Midbrain (tissue), 1 donor: ENCODE measurements at regions not wholly inside any gene's neighbourhood (a gene's known extent, or its start where the extent isn't known, plus 50 kb on each side); places are given as distances from the start of the nearest gene placed in this dataset.
"Not testable (repeated sequence)": the region's sequence is repeated elsewhere in the genome, so short reads cannot be mapped to it uniquely, and the experiment has no call there.

ENCODE experiments used
- DNase-seq: peaks from one replicate; lab custom pipeline; 2025; lab: John Stamatoyannopoulos, UW

DNA sequence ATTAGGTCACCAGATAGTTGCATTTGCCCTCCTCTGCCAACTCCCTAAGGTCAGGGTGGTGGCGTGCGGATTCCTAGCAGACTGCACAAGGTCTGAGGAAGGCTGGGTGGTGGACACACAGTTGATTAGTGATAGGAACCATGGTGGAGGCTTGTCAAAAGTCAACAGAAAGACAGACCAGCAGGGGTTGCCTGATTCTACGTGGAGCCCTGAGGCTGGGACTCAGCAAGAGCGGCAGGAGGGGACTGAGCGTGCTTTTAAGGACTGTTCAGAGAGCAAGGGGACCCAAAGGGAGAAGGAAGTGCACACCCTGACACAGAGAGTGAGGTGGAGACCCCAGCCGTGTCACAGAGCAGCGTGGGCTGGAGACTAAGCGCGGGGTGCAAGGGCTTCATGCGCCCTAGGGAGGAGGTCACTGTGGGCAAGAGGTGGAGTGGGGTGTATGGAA lies 513.2 kb downstream of the RNF144A start:
- DNase-seq, result no peak

DNA sequence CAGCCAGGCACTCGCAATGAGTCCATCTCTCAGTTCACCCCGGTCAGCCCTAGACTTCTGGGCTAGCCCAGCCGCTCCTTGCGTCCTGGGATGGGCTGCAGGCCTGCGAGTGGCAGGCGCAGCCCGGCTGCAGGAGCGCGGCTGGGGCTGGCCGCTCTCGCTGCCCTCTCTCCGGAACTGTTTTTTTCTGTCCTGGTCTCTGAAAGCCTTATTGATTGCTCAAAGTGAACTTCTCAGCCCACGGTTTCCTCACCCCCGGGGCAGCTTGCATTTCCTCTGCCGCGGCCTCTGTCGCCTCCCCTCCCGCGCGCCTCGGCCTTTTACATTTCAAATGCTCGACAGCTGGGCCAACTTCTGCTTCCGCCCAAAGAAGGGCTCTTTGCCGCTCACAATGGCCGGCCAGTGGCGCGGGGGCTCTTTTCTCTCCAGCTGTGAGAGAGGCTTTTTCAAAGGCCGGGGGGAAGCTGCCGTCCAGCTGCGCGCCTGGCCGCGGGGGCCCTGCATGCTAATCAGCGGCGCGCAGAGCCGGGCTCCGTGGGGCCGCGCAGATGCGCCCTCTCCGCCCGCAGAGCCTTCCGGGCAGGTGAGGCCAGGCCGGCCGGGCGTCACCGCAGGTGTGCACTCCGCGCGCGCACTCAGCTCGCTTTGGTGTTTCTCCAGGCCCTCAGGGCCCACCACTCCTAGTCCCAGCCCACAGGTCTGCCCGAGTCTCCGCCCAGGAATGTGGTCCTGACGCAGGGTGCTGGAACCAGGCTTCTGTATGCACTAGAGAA lies 513.8 kb downstream of the RNF144A start:
- peak; percentile 8 for DNase-seq

DNA sequence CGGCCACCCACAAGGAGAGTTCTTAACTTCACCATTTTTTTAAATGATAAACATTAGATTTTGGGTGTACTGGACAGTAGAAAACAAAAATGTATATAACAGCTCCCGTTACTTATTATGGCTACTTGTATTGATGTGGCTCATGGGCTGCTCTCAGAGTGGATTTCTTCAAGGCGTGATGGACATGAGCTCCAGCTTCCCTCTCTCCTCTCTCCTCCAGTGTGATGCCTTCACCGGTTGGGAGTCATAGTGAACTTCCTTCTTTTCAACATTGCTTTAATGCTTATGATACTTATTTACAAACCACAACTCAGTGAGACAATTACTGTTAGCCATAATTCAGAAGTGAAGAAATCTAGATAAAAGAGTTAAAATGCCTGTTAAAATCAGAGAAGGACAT lies 515.2 kb downstream of the RNF144A start:
- DNase-seq, result no peak

DNA sequence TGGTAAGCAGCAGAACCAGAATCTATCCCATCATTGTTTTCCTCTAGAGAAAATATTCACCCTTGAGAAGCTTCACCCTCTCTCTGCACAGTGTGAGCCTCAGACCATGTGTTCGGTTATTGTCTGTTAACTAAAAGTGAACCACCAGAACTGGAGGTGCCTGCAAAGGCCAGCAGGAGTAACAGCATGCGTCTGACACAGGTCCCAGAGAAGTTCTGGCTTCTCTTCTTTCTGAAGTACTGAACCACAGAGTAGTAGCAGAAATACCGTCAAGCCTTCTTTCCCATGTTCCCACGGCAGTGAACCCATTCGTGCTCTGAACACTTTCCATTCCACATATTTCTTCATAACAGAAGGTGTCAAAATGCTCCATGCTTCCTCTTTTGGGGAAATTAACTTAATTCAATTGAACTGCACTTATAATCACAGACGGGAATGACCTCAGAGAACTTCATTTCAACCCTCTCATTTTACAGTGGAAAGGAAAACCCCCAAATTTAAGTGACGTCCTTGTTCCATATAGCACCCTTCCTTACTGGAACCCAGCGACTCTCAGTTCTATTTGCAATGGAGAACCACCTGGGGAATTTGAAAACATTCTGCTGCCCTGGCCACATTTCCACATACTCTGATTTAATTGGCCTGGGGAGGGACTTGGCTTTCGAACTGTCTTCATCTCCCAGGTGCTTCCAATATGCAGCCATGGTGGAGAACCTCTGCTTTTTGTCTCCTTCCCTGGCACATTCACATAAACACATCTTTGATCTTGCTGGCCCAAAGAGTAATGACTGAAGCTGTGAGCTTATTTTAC lies 519.1 kb downstream of the RNF144A start:
- no peak for DNase-seq

DNA sequence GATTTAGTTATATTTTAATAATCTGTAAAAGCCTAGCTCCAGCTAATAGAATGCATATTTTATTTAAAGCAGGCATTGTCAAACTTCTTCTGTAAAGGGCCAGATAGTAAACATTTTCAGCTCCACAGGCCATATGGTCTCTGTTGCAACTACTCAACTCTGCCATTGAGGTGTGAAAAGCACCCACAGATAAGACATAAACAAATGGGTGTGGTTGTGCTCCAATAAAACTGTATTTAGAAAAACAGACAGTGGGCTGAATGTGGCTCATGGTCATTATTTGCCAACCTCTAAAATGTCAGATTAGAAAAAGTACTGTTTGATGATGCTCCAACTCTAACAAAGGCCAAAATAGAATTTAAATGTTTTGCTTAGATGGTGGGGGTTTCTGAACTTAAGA lies 519.9 kb downstream of the RNF144A start:
- no peak for DNase-seq

DNA sequence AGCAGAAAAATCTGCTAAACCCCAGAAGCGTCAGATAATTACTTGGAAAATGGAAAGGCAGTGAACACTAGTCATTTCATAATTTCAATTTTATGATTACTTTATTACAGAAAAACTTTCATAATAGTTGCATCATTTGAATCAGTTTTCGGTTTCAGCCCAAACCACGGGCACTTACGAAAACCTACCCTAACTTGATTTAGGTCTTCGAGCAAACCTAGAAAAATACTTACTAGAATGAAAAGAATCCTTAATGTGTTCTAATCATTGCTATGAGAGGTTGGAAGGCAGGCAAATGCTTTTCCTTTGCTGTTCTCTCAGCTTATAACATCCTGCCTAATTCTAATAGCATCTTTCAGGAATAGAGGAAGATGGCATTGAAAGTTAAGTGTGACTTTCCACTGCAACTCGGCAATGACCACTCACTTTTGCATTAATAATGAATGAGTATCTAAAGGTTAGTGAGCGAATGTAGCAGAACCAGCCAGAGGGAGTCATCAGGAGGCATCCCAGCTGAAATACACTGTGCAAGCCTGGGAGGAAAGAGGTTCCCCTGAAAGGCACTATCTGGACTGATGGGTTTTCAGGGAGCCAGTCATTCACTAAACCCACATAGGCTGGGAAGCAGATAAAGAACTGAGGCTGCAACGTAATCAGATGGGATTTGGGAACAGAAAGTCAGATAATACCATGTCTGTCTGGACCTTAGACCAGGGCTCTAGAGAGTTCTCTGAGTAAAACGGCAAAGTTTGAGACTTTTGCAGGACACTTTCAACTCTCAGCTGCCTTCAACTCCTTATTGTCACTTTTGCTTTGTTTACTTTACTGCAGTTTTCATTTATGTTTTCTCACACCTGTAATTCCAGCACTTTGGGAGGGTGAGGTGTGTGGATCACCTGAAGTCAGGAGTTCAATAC lies 520.8 kb downstream of the RNF144A start:
- DNase-seq, result no peak

- no peak for DNase-seq
Measured at GRCh38 chr2:7438855-7439254, 521.6 kb downstream of the RNF144A start.

DNA sequence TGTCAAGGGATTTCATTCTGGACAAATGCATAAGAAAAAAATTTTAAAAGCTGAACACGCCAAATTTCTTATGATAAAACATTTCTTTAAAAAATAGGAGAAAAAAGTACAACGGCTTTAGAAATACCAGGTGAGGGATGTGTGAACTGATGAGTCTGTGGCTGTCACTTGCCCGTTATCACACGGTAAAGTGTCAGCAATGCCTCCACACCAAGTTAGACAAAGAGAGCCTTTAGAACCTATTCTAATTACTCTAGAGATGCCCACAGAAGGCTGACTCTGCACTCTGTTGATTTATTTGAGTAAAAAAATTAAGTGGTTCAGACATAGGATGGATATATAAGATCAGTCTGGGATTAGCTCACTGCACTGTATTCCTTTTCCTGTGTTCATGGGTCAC lies 523.8 kb downstream of the RNF144A start:
- DNase-seq, result no peak

GRCh38 chr2:7441841-7442240 lies 524.6 kb downstream of the RNF144A start:
- DNase-seq, result not testable (repeated sequence)

GRCh38 chr2:7444626-7445025 lies 527.4 kb downstream of the RNF144A start:
- DNase-seq, result no peak

DNA sequence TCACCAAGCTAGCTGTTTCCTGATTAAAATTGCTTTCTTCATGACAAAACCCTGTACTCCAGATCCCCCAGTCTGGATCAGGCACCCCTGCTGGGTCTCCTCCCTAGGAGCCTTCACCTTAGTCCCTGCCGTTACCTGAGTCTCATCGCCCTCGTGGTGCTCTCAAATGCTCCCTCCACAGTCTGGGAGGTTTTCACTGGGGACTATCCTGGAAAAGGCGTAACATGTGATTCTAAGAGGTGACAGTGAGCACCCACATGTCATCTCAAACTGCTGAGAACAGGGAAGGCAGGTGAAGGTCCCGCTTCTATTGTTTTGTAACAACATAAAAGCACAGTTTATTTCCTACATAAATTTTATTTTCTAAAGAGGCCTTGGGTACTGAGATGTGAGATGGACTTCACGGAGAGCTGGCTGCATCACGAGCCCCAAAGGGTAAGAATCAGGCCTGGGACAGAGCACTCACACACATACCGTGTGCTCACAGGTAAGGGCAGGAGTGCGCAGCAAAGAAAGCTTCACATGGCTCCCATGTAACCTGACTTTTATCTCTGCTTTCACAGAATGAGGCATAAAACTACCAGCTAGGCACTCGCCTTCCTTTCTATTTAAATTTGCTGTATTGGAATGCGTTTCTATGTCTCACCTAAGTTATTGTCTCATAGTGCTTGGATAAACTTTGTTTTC lies 531.5 kb downstream of the RNF144A start:
- DNase-seq, result no peak

- no peak for DNase-seq
Measured at GRCh38 chr2:7449298-7449697, 532.1 kb downstream of the RNF144A start.

GRCh38 chr2:7450188-7450832 lies 533.1 kb downstream of the RNF144A start:
- no peak for DNase-seq

GRCh38 chr2:7450833-7451190 lies 533.6 kb downstream of the RNF144A start:
- DNase-seq, result no peak

DNA sequence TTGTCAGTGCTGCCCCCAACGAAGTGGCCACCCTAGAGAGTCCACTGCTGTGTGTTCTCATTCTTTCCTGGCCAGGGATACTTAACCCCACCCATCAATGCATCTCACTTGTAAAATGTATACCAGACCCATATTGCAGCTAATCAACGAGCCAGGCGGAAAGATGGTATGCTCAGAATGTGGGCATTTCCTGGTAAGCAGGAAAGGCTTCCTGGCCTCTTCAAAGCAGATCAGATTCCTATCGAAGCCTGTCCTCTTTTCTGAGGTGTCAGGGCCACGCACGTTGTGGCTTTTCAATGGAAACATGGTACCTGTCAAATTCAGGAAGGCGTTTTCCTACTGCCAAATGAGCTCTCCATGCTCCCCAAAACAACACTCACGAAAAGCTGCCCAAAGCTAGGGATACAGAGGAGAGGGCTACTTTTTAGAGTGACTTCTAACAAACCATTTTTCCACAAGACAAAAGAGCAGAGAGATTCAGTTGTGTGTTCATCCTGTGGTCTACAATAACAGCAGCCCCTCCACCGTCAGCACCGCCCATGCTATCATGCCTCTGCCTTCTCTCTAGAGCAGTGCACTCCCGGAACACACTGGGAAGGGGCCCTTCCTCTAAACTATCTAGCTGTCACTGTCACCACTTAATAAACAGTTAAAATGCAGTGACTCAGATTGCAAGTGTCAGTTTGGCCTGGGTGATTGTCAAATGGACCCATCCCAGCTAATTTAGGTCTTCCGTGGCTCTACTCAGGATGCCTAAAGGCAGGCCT lies 535.1 kb downstream of the RNF144A start:
- DNase-seq, result no peak

- DNase-seq, result no peak
Measured at GRCh38 chr2:7454592-7454991, 537.4 kb downstream of the RNF144A start.

DNA sequence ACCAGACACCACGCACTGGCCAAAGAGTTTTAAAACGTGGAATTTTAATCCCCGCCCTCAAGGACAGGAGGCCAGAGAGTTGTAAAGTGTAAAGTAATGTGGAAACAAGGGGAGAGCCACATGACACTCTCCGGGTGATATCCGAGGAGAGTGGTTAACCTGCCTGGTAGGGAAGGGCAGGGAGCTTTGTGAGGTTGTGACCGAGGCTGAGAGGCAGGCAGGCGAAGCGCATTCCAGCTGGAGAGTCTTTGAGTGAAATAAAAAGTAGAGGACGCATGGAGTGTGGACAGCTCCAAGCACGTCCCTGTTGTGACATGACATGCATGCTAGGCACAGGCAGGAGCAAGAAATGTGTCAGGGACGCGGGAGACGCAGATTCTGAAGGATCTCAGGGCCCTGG lies 539.5 kb downstream of the RNF144A start:
- DNase-seq, result no peak

GRCh38 chr2:7458066-7458465 lies 540.9 kb downstream of the RNF144A start:
- no peak for DNase-seq

- DNase-seq, result no peak
Measured at GRCh38 chr2:7467782-7468447, 550.7 kb downstream of the RNF144A start.

- no peak for DNase-seq
Measured at GRCh38 chr2:7468448-7468828, 551.2 kb downstream of the RNF144A start.
